Dedifferentiated amniotic fluid mesenchymal stem cell (primary cell): ENCODE measurements at regions not wholly inside any gene's neighbourhood (a gene's known extent, or its start where the extent isn't known, plus 50 kb on each side); places are given as distances from the start of the nearest gene placed in this dataset.

Experiments
- DNase-seq: peaks from one replicate; pipeline ENCODE4 v3.0.0-alpha.2; 2016; ENCODE audit errors: extremely low spot score

DNA sequence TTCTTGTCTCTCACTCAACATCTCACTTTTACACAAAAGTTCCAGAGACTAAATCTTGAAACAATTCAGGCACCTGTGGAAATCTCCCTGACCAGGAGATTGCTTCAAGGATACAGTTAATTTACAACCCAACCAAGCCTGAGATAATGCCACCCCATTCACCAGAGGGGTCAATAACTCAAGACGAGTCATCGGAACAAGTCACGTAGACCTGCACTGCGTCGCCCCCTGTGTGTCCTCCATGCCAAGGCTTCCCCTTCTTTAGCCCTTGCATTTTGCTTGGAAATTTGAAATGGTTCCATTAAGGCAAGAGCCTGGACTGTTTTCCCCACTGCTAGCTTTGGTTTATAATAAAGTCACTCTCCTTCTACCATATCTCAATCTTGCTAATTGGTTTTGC is 129.0 kb upstream of the NEO1 start:
- no peak for DNase-seq

DNA sequence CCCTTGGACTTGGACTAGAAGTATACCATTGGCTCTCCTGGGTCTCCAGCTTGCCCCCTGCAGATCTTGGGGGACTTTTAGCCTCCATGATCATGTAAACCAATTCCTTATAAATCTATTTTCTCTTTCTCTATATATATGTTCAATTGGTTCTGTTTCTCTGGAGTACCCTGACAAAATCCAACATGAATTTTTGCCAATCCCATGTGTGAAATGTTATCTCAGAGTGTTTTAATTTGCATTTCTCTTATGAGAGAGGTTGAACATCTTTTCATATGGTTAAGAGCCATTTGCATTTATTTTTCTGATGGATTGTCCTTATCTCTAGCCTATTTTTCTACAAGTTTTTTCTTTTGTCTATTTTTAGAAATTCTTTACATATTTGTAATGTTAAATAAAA is 131.7 kb upstream of the NEO1 start:
- DNase-seq, result no peak

DNA sequence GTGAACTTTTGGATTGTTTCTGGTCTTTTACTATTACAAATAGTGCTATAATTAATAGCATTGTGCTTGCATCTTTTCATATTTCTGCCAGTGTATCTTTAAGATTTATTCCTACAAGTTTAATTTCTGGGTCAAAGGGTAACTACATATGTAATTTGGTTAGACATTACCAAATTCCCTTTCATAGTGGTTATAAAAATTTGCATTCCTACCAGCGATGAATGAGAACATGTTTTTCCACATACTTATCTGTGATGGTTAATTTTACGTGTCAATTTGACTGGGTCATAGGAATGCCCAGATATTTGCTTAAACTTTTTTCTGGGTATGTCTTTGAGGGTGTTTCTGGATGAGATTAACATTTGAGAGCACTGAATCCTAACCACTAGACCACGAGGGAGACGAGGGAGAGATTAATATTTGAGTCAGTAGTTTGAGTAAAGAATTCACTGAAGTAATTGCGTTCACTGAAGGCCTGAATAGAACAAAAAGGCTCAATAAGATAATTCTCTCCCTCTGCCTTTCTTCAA is 132.3 kb upstream of the NEO1 start:
- DNase-seq, result no peak

DNA sequence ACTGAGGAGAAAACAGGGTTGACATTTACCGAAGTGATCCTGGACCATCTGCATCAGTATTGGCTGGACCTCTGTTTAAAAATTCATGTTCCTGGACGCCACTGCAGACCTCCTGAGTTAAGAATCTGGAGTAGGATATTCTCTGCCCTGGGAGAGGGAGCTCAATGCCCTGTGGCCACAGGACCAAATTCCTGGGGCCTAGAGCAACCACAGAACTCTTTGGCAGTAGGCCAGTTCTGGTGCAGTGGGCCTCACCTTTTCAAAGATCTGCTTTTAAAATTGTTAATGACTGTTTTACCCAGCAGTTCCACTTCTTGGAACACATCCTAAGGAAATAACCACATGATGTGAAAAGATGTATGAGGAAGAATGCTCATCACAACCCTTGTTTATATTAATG is 133.3 kb upstream of the ADPGK start:
- no peak for DNase-seq

DNA sequence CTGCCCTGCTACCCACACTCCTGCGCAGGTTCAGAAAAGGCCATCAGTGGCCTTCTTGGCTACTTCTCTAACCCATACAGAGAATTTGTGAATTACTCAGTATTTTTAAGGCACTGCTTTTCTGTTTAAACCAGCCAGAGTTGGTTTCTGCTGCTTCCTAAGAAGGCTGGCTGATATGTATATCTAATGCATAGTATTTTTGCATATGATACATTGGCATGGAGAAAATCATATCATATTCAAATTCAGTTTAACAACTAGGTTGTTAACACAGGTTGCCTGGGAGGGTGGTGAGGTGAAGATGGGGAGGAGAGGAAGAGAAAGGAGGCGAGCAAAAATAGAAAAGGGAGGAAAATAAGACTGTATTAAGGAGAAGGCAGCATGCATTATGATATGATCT is 132.8 kb upstream of the ADPGK start:
- no peak for DNase-seq

DNA sequence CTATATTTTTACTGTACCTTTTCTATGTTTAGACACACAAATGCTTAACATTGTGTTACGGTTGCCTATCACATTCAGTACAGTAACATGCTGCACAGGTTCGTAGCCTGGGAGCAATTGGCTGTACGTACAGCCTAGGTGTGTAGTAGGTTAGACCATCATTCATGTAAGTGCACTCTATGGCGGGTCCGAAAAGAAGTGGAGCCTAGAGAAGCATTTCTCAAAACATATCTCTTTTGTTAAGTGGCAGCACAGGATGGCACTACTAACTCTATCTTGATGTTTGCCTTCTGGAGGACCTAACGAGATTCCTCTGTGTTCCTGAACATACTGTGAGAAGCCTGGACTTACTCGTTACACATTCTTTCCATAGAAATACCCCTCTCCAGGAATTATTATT is 132.3 kb upstream of the ADPGK start:
- no peak for DNase-seq

DNA sequence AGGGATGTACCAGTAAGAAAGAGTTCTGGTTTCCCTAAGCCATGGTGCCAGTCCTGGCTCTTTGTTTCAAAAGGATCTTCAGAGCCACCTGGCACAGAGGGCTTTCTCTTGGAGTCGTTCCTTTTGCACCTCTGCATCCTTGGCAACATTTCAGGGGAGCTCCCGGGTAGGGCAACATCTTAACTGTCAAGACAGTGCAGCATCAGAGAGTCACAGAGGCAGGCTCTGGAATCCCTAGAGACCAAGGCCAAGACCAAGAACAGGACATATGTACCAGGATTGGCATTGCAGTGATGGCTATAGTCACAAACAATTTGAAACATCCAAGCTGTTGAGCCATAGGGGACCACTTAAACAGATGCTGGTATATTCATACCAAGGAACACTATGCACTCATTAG is 129.4 kb upstream of the ADPGK start:
- no peak for DNase-seq

DNA sequence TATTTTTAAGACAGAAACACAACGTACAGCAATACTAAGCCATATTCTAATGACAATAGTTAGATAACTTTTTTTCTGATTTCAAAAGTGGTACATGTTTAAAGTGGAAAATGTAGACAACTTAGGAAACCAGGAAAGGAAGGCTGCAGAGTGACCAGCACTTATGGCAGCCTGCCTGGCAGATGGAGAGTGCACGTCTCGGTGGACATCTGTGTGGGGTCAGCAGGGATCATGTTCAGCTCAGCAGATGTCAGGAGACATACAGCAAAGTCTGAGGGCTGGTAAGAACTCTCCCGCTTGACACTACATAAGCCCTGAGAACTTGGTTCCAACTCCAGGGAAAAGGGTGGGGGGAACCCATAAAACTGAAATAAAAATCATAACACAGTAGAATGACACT is 128.6 kb upstream of the ADPGK start:
- no peak for DNase-seq

DNA sequence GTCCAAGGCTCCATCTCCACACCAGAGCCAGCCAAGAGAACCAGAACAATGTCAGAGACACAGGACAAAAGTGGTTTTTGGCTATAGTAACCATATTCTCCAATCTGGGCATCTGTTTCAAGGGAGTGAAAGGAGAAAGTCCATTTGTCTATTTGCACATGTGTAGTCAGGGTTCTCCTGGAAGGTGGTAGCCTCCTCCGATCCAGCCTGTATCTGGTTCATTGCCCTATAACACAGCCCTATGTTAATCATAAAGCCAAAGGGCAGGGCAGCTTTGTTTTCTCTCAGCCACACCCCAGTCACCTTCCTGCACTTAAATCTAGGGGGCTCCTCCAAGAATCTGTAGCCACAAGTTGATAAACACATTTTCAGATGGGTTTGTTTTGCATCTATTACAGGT is 128.1 kb upstream of the ADPGK start:
- DNase-seq, result no peak

DNA sequence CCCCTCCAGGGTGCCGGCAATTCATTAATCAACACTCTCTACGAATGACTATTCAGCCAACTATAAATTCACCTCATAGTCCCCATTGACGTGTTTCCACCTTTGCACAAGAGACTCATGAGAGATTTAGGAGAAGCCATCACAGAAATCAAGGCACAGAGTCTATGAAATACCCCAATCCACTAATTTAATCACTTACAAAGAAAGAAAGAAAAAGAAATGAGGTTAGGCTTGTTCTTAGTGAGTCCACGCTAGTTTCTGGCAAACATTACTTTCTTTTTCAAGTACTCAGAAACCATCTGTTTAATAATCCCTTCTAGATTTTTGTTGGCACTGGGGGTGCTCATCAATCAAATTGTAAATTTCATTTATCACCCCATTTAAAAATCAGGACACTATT is 125.2 kb upstream of the ADPGK start:
- no peak for DNase-seq

DNA sequence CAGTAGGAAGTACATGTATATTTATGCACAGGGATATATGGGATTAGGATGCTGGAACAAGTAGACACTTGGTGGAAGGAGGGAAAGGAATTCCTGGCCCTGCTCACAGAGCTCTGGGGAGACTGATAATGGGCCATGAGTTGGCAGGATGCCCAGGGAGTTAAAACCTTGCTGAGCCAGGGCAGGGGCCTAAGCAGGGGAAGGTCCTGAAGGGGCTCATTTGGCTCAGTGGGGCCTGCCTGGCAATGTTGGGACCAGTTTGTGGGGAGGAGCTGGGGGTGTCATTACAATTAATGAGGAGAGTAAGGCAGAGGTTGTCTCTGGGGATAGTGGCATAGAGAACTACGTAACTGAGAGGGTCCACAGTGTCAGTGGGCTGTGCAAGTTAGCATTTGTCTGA is 124.2 kb upstream of the ADPGK start:
- no peak for DNase-seq

DNA sequence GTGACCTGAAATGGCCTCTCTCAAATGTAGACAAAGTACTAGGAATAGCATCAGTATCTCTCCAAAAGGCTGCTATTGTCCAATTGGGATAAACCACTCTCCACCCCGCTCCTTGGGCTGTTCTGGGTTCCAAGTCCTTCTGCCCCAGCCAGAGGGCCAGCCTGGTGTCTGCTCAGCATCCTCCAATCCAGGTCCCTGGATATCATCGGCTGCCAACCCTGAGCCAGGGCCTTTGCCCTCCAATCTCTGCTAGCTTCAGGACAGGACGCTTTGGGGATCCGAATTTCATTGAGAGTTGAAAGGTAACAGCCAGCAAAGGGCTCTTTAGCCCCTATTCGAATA is 119.3 kb upstream of the ADPGK start:
- no peak for DNase-seq

DNA sequence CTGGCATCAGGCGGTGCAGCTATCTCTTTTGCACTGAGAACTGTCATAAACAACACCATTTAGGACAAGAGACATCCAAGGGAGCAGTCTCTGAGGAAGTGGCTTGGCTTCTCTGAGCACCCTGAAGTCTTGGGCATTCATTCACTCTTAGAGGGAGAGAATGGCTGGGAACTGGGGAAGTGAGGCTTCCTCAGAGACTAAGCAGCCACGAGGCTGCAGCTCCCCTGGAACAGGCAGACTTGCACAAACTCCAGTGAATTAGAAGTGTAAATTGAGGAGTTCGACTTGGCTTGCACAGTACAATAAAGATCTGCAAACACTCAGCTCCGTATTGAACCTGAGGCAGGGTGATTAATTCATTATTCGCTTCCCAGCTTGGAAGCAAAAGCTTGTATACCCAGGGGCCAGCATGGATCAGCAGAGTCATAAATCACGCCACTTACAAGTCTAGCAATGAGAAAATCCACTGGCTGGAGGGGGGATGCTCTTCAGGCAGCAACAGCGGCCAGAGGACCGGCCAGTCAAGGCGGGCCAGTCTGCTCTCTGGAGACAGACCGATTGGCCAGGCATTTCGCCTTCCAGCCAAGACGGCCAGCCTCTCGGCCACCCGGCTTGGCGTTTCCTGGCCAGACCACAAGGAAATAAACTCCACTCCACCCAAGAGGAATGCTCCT is 118.8 kb upstream of the ADPGK start:
- no peak for DNase-seq

DNA sequence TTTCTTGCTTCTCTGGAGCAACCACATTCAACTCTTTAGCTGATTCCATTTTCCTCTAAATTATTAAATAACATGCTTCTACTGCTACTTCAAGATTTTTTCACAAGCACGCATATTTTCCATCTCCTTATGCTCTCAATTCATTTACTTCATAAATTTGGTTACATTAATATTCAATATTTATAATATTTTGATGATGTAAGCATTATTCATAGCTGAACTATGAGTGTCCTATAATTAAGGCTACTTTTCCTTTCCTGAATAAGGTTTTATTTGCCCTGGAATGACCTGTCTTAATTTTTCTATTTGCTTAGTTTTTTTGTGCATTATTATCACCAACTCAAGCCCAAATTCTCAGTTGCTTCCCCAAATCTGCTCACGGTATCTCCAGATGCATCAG is 109.4 kb upstream of the ADPGK start:
- DNase-seq, result no peak

DNA sequence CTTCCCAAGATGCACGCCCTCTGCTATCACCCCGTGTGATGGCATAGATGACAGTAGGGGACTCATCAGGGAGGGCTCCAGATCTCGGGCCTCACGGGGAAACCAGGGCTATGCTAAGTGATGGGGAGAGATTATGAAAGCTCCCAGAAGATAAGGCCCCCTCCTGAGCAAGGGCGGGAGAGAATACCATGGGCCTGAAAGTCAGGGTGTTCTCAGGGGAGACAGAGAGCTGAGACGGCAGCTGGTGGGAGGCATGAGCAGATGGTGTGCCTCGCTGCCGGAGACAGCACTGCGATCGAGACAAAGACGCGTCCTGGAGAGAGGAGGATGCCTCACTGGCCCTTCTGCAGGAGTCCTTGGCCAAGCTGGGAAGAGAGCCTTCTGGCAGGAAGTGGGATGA is 106.5 kb upstream of the ADPGK start:
- DNase-seq, result no peak

DNA sequence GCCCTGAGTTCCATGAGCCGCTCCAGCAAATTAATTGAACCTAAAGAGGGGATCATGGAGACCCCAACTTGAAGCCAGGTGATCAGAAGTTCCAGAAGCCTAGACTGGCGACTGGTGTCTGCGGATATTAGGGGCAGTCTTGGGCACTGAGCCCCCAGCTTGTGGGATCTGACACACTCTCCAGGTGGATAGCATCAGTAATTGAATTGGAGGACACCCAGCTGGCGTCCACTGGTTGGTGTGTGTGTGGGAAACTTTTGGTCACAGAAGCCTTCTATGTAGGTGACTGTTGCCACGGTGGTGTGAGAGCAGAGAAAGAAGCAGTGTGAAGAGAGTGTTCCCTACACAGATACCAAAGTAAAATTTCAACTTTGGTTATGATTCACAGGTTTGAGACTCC is 106.0 kb upstream of the ADPGK start:
- DNase-seq, result no peak

DNA sequence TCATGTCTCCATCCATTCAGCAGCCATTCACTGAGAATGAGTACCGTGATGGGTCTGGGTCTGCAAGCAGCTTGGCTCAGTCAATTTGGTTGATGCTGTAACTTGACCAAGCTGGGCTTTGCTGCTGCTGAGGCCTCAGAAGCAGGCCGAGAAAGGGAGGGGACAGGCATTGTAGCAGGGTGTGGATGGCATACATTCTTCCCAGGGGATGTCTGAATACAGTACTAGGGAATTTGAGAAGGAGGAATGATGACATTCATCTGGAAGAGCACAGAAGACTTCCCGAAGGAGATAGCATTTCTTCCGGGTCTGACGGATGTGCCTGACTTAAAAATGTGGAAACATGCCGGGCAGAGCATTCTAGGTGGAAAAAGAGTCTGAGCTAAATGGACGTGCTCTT is 105.3 kb upstream of the ADPGK start:
- DNase-seq, result no peak

DNA sequence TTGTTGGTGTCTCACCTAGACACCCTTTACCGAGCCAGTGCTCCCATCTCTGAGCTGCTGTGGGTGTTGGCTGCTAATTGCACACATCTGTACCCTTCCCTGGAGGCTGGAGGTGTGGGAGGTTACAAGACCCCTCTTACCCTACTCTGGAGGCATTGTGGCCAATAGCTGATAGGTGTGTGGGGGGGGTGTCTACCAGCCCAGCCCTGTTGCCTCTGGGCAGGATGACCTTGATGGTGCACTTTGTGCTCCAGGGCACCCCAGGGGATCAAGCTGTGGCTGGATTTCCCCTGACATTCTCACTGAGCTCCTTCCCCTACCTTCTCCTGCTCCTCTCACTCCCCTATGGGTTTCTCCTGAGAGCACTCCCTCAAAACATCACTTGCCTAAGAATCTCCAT is 104.7 kb upstream of the ADPGK start:
- DNase-seq, result no peak

DNA sequence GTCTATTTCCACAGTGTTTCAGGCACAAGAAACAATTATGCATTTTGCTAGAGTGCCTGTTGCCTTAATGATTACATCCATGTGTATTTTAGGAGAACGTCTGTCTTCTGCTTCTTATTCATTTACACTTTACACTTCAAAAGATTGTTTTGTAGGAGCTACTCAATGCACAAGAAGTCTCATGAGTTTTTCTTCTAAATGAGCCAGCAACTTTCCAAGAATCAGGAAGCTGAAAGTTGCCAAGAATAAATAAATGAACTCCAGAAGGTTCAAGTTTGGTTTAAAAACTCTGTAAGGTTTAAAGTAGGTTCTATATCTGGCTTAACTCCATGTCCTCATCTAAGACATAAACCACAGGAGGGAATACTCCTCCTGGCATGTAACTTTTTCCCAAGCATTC is 103.8 kb upstream of the ADPGK start:
- DNase-seq, result no peak

DNA sequence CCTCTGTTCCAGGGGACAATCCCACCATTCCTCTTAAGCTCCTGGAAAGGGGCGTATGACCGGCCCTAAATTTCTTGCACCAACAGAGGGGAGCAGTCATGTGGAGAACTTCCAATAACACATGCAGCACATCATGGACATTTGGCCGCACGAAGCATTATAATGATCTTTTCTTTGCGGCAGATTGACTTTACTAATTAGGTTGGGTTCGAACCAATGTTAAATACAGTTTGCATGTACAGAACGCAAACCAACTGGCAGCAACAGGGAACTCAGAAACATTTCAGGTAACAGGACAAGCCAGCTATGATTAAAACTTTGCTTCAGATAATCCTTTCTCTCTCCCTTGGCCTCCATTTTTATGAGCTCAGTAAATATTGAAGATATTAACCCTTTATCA is 100.8 kb upstream of the ADPGK start:
- no peak for DNase-seq

DNA sequence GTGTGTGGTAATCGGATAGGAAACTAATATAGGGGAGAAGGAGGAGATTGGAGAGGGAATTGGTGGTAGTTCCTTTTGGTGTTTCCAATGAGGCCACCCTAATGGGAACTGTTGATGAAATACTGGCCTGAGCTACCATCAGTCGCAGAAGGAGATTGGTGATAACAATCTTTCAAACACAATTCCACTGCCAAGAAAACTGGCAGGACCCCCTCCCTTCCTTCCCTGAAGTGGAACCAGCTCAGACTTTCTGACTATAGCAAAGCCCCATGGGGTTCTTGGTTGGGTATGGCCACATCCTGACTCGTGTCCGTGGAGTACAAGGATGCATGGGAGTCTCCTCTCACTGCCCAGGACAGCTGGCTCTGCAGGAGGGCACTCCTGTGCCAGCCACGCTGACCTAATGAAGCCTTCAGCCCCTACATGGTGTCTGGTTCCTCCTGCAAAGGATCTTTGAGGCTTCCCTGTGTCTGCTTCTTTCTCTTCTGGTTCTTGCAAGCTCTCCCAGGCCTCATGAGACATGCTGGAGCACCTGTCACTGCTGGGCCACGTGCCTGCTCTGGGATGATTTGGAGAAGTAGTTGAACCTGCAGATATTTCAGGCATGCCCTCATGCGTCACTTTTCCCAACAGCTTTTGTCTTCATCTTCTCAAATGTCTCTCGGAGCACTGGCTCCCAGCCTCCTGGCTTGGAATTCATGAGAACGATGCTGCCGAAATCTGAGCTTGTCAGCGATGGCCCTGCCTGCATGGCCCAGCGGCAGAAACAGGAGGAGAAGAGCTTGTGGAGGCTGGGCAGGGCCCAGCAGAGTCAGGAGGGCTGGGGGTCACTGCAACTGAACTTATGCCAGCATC is 90.0 kb upstream of the ADPGK start:
- DNase-seq, result no peak

DNA sequence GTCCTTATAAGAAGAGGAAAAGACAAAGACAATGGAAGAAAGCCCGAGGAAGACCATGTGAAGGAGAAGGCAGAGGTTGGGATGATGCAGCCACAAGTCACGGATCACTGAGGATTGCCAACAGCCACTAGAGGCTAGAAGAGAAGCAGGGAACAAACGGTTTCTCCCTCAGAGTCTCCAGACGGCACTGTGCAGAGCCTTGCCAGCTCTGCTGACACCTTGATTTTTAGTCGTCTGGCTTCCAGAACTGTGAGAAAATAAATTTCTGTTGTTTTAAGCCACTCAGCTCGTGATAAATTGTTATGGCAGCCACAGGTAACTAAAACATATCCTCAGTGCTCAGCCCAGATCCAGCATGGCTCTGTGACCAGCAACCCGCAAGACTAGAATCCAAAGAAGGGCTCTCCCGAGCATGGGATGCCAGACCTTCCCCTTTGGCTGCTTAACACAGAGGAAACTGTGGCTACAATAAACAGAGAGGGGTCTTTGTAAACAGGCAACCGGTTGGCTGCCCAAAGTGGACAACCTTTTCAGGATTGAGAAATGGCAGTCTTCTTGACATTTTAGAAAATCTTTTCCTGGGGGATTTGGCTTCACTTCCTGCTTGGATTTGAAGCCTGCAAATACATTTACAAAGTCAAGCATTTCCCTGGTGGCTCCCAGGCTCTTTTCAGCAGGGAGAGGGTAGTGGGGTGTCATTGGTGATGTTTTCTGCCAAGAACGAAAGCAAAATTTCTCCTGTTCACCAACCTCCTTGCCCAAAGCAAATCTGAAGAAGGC is 88.7 kb upstream of the ADPGK start:
- DNase-seq, result no peak
